ENCODE measurements at regions not wholly inside any gene's neighbourhood (a gene's known extent, or its start where the extent isn't known, plus 50 kb on each side); places are given as distances from the start of the nearest gene placed in this dataset.

DNA sequence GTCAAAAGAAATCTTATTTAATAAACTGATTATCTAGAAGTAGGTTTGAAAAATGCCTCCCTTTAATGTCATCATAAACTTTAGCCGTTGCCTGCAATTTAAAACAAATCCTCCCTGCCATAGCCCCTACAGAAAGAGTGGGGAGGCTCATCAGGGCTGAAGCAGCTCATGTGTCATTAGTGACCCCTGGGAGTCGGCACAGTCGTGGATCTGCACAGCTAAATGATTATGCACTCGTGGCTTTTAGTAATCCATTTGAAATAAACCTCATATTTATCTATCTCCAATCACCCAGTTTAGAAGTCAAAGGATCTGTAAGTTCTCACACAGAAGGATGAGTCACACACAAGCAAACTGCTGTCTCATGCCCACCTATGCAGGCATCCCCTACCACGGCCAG, 277.3 kb downstream of the SS18 start:
- Histone ChIP-seq H3K4me2 (ENCODE audit: insufficient read depth, low read length) (no peak overlapping the region), H3K79me2 (ENCODE audit: control insufficient read depth, insufficient read depth, low read length) (no peaks in the 10 kb centered on the region), H3K27me3 (ENCODE audit: control insufficient read depth in 2 of 2, insufficient read depth in 2 of 2, low read length in 2 of 2) (peaks cover 0 to 9% of the 10 kb centered on the region in 2 experiments), H3K9ac (replicated peaks; ENCODE audit: extremely low read depth, insufficient read depth, low read length) (no peak overlapping the region), H3K9me3 (replicated peaks; ENCODE audit: control insufficient read depth, insufficient read depth, low read length) (no peaks in the 10 kb centered on the region), H2AFZ (ENCODE audit: low read depth, low read length) (no peak overlapping the region), H3K9me1 (replicated peaks; ENCODE audit: control insufficient read depth, extremely low read depth, insufficient read depth, low read length) (no peaks in the 10 kb centered on the region), H4K20me1 (replicated peaks; ENCODE audit: control insufficient read depth, extremely low read depth, insufficient read depth, low read length) (no peaks in the 10 kb centered on the region), H3K4me3 (replicated peaks in 1 of 3; ENCODE audit: insufficient read depth in 1 of 3, low read depth in 1 of 3, low read length in 3 of 3) (no peak overlapping the region), H3K36me3 (ENCODE audit: control insufficient read depth in 2 of 2, extremely low read depth in 1 of 2, insufficient read depth in 2 of 2, low read length in 2 of 2) (no peaks in the 10 kb centered on the region), H3K4me1 (ENCODE audit: control insufficient read depth, extremely low read depth, insufficient read depth, low read length) (no peaks in the 10 kb centered on the region), H3K27ac (ENCODE audit: insufficient read depth, low read depth, low read length) (no peak overlapping the region)
- intact Hi-C loops (cut with micrococcal nuclease) (no loop called here), dilution Hi-C loops (cut with MboI; ENCODE audit: extremely low pct_ligation_motif_present, low sequenced_read_pairs) (no loop called here)
- DNase-seq (ENCODE audit: low read depth, low spot score) (no peak), FAIRE-seq (no peak)
- BruUV-seq (replicated peaks): no TSS peak
- POLR2A ChIA-PET: no interaction called here
- TF ChIP-seq EZH2 (IDR thresholded peaks at IDR 0.05; ENCODE audit: borderline replicate concordance, low read depth, low read length, severe bottlenecking) (no peak), GATA2 (IDR thresholded peaks at IDR 0.05; ENCODE audit: insufficient read depth, insufficient read length, low read depth, low read length) (no peak), POLR2A (IDR thresholded peaks at IDR 0.05; ENCODE audit: low read depth, low read length) (no peak)
- CTCF ChIA-PET: no interaction called here

DNA sequence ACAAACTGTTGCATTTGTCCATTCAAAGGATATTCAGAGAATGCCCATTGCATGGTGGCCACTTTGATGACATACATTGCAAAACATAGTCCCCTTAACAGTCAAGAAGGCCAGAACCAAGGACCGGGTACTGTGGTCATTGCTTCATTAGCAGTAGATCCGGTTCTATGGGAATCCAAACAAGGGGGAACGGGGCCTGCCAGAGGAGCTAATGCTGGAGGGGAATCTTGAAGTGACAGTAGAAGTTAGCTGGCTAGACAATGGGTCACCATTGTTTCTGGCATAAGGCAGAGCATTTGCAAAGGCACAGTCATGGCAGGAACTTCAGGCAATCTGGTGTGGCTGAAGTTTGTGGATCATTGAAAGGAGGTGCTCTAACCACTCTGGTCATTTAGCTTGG, 279.7 kb downstream of the SS18 start:
- dilution Hi-C loops (cut with MboI; ENCODE audit: extremely low pct_ligation_motif_present, low sequenced_read_pairs) (no loop called here), intact Hi-C loops (cut with micrococcal nuclease) (no loop called here)
- FAIRE-seq (no peak), DNase-seq (ENCODE audit: low read depth, low spot score) (no peak)
- Histone ChIP-seq H3K79me2 (ENCODE audit: control insufficient read depth, insufficient read depth, low read length) (no peaks in the 10 kb centered on the region), H3K27ac (ENCODE audit: insufficient read depth, low read depth, low read length) (no peak overlapping the region), H3K9me3 (replicated peaks; ENCODE audit: control insufficient read depth, insufficient read depth, low read length) (no peaks in the 10 kb centered on the region), H3K36me3 (ENCODE audit: control insufficient read depth in 2 of 2, extremely low read depth in 1 of 2, insufficient read depth in 2 of 2, low read length in 2 of 2) (no peaks in the 10 kb centered on the region), H3K4me1 (ENCODE audit: control insufficient read depth, extremely low read depth, insufficient read depth, low read length) (no peaks in the 10 kb centered on the region), H3K27me3 (ENCODE audit: control insufficient read depth in 2 of 2, insufficient read depth in 2 of 2, low read length in 2 of 2) (peaks cover 0 to 14% of the 10 kb centered on the region in 2 experiments), H3K4me2 (ENCODE audit: insufficient read depth, low read length) (no peak overlapping the region), H3K4me3 (replicated peaks in 1 of 3; ENCODE audit: insufficient read depth in 1 of 3, low read depth in 1 of 3, low read length in 3 of 3) (no peak overlapping the region), H4K20me1 (replicated peaks; ENCODE audit: control insufficient read depth, extremely low read depth, insufficient read depth, low read length) (no peaks in the 10 kb centered on the region), H3K9ac (replicated peaks; ENCODE audit: extremely low read depth, insufficient read depth, low read length) (no peak overlapping the region), H2AFZ (ENCODE audit: low read depth, low read length) (no peak overlapping the region), H3K9me1 (replicated peaks; ENCODE audit: control insufficient read depth, extremely low read depth, insufficient read depth, low read length) (no peaks in the 10 kb centered on the region)
- POLR2A ChIA-PET: no interaction called here
- CTCF ChIA-PET: no interaction called here
- TF ChIP-seq FOS (IDR thresholded peaks at IDR 0.05; ENCODE audit: borderline replicate concordance, insufficient read depth, low read length): no peak
- TF ChIP-seq EZH2 (IDR thresholded peaks at IDR 0.05; ENCODE audit: borderline replicate concordance, low read depth, low read length, severe bottlenecking): no peak
- TF ChIP-seq GATA2 (IDR thresholded peaks at IDR 0.05; ENCODE audit: insufficient read depth, insufficient read length, low read depth, low read length): no peak
- TF ChIP-seq, protein P1, sequence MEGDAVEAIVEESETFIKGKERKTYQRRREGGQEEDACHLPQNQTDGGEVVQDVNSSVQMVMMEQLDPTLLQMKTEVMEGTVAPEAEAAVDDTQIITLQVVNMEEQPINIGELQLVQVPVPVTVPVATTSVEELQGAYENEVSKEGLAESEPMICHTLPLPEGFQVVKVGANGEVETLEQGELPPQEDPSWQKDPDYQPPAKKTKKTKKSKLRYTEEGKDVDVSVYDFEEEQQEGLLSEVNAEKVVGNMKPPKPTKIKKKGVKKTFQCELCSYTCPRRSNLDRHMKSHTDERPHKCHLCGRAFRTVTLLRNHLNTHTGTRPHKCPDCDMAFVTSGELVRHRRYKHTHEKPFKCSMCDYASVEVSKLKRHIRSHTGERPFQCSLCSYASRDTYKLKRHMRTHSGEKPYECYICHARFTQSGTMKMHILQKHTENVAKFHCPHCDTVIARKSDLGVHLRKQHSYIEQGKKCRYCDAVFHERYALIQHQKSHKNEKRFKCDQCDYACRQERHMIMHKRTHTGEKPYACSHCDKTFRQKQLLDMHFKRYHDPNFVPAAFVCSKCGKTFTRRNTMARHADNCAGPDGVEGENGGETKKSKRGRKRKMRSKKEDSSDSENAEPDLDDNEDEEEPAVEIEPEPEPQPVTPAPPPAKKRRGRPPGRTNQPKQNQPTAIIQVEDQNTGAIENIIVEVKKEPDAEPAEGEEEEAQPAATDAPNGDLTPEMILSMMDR (IDR thresholded peaks at IDR 0.05; ENCODE audit: extremely low read depth in 1 of 2, insufficient read depth in 1 of 2, low read depth in 1 of 2, low read length in 2 of 2): no peak
- TF ChIP-seq, protein P2, sequence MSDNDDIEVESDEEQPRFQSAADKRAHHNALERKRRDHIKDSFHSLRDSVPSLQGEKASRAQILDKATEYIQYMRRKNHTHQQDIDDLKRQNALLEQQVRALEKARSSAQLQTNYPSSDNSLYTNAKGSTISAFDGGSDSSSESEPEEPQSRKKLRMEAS (IDR thresholded peaks at IDR 0.05; ENCODE audit: insufficient read depth, insufficient read length): no peak
- no peak for TF ChIP-seq MYC (IDR thresholded peaks at IDR 0.05; ENCODE audit: low read depth, low read length)
- no peak for TF ChIP-seq POLR2AphosphoS5 (IDR thresholded peaks at IDR 0.05; ENCODE audit: insufficient read depth, low read depth, low read length)
- TF ChIP-seq POLR2A (IDR thresholded peaks at IDR 0.05; ENCODE audit: low read depth, low read length): no peak
- TF ChIP-seq JUN (IDR thresholded peaks at IDR 0.05; ENCODE audit: borderline replicate concordance, insufficient read depth, insufficient read length, low read depth): no peak
- no TSS peak for BruUV-seq (replicated peaks)
